ENCODE measurements at regions not wholly inside any gene's neighbourhood (a gene's known extent, or its start where the extent isn't known, plus 50 kb on each side); places are given as distances from the start of the nearest gene placed in this dataset.

DNA sequence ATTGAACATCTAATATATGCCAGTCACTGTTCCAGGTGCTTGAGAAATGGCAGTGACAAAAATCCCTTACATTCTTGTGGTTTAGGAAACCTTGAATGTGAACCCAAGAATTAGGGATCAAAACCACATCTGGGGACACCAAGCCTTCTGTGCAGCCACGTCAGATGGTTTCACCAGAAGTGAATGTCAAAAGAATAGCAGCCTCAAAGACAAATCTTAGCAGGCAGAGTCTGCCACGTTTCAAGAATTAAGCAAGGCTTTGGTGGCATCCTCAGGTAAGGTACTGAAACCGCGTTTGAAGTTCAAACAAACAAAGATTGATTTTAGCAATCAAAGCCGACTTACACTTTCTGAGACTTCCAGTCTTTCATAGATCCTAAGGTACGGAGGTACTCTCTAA lies 225.5 kb upstream of the GNAI1 start:
- no peak overlapping the region for H3K4me3 Mint-ChIP-seq
- peaks cover 3% of the 10 kb centered on the region for H3K9me3 Mint-ChIP-seq
- no peak for DNase-seq
- H3K27me3 Mint-ChIP-seq: no peaks in the 10 kb centered on the region
- no peak overlapping the region for H3K27ac Mint-ChIP-seq
- H3K4me1 Mint-ChIP-seq (ENCODE audit: low read depth): peaks cover 33% of the 10 kb centered on the region
- H3K36me3 Mint-ChIP-seq (ENCODE audit: low read depth): no peaks in the 10 kb centered on the region

DNA sequence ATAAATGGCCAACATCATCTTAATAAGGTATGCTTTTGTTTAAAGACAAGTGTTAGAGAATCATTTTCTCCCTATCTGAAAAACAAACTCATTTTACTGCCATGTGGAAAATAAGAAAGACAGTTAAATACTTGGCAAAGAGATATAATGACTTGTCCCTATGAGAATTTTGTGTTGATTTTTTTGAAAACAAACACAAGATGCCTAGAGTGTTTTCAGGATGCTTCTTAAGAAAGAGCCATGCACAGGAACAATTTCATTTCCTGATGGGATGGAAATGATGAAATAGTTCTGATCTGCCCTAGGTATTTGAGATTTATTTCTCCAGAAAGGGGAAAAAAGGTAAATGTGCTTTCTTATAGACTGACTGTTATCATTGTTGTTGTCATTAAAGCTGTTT lies 237.5 kb upstream of the GNAI1 start:
- Mint-ChIP-seq H3K27ac (no peak overlapping the region), H3K36me3 (ENCODE audit: low read depth) (no peaks in the 10 kb centered on the region), H3K4me3 (no peak overlapping the region), H3K9me3 (peaks cover 10% of the 10 kb centered on the region), H3K4me1 (ENCODE audit: low read depth) (no peaks in the 10 kb centered on the region), H3K27me3 (no peaks in the 10 kb centered on the region)
- no peak for DNase-seq

DNA sequence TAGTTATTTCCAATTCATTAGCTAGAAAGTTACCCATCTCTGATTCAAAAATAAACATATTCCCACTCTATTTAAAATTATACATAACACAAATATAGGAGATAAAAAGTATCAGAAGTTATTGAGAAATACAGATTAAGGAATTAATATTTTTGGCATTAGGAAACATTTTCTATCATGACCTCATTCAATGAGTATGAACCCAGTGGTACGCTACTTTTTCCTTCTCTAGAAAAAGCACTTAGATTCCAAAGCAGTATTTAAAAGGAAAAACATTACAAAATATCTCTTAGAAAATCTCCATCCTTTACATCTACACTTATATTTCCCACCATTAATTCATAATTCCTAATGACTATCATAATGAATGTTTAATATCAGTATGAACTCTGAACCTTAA lies 240.6 kb upstream of the GNAI1 start:
- no peak overlapping the region for H3K4me3 Mint-ChIP-seq
- no peaks in the 10 kb centered on the region for H3K36me3 Mint-ChIP-seq (ENCODE audit: low read depth)
- no peak overlapping the region for H3K27ac Mint-ChIP-seq
- peaks cover 5% of the 10 kb centered on the region for H3K9me3 Mint-ChIP-seq
- H3K27me3 Mint-ChIP-seq: no peaks in the 10 kb centered on the region
- DNase-seq: no peak
- no peaks in the 10 kb centered on the region for H3K4me1 Mint-ChIP-seq (ENCODE audit: low read depth)

DNA sequence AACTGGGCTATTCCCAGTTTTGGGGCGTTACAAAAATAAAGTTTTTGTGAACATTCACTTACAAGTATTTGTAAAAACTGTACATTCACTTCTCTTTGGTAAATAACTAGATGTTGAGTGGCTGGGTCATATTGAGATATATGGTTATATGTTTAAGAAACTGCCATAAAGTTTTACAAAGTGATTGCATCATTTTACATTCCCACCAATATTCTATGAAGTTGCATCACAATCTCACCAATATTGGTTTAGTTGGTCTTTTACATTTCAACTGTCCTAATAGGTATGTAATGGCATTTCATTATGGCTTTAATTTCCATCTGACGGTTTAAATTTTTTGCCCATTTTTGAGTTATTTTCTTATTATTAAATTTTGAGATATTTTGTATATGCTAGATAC lies 251.7 kb upstream of the GNAI1 start:
- no peaks in the 10 kb centered on the region for H3K4me1 Mint-ChIP-seq (ENCODE audit: low read depth)
- no peaks in the 10 kb centered on the region for H3K36me3 Mint-ChIP-seq (ENCODE audit: low read depth)
- no peak overlapping the region for H3K4me3 Mint-ChIP-seq
- H3K27me3 Mint-ChIP-seq: no peaks in the 10 kb centered on the region
- no peaks in the 10 kb centered on the region for H3K9me3 Mint-ChIP-seq
- H3K27ac Mint-ChIP-seq: no peak overlapping the region
- DNase-seq: no peak

DNA sequence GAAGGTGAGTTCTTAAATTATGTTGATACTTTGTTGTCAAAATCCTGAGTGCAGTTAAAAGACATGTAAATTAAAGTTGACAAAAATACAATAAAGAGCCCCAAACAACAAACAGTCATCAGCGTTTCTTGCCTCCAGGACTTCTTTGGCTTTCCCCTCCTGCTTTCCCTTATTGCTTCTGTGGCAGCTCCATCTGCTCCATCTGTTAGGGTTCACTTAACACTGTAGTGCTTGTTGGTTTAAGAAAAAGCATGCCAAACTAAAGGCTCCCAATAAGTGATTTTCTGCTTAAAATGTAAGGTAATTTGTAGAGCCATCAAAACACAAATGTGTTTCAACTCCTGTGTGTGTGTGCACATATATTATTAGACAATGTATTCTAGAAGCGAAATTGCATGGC lies 254.3 kb upstream of the GNAI1 start:
- no peaks in the 10 kb centered on the region for H3K36me3 Mint-ChIP-seq (ENCODE audit: low read depth)
- H3K4me1 Mint-ChIP-seq (ENCODE audit: low read depth): no peaks in the 10 kb centered on the region
- no peak overlapping the region for H3K4me3 Mint-ChIP-seq
- H3K9me3 Mint-ChIP-seq: peaks cover 2% of the 10 kb centered on the region
- H3K27me3 Mint-ChIP-seq: no peaks in the 10 kb centered on the region
- DNase-seq: no peak
- H3K27ac Mint-ChIP-seq: no peak overlapping the region

DNA sequence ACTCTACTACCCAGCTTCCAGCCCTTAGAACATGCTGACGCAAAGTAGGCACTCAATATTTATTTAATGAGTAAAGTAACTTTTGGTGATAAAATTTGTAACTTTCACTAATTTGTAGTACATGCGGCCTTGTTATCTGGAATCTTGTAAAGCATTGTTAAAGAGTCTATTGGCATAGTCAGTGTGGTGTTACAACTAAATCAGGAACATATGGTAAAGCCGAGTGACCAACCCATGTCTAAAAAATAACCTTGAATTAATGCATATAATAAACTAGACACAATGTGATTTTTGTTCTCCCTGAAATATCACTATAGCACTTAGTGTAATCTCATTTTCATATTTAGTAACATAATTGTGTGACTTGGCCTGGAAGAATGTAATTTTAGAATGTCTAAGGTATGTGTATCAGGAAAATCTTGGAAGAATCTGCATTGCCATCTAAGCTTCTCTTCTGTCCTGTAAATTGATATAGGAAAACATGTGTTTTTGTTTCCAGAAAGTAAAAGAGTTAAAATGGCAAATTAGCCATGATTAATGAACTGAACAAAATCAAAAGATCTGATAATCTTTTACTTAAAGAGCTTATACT lies 256.7 kb upstream of the GNAI1 start:
- Mint-ChIP-seq H3K4me3 (no peak overlapping the region), H3K27ac (no peak overlapping the region), H3K9me3 (peaks cover 2% of the 10 kb centered on the region), H3K27me3 (no peaks in the 10 kb centered on the region), H3K36me3 (ENCODE audit: low read depth) (no peaks in the 10 kb centered on the region), H3K4me1 (ENCODE audit: low read depth) (no peaks in the 10 kb centered on the region)
- DNase-seq: no peak

DNA sequence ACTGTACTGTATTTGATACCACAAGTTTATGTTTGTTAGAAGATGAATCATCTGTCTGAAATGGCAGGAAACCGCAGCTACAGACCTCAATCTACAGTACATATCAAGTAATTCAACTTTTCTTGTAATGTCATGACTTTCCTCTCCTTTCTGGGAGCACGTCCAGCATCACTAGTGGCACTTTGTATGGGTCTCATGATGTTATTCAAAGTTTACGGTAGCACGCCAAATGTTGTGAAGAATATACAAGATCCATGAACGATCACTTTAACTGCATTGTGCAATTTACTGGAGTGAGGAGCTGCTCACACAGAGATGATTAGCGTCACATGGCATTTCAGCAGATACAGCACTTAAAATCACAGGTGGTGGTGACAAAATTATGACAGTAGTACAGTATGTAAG lies 257.8 kb upstream of the GNAI1 start:
- Mint-ChIP-seq H3K27me3 (no peaks in the 10 kb centered on the region), H3K4me3 (no peak overlapping the region), H3K27ac (no peak overlapping the region), H3K36me3 (ENCODE audit: low read depth) (no peaks in the 10 kb centered on the region), H3K4me1 (ENCODE audit: low read depth) (no peaks in the 10 kb centered on the region), H3K9me3 (peaks cover 2% of the 10 kb centered on the region)
- no peak for DNase-seq

DNA sequence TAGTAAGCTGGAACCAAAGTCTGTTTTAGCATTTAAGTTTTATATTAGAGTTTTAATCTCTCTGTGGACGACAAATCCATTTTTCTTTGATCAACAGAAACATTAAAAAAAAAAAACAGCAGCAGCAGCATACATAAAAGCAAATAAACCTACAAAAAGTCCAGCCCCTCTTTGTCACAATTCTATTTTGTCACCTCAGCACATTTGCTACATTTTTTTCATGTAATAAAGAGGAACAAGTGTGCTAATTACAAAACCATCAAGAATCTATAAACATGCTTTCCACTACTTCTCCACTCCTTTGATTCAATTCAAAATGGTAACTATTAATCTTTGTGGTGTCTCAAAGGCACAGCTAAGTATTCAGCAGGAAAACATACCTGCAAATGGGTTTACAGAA lies 259.8 kb upstream of the GNAI1 start:
- H3K9me3 Mint-ChIP-seq: peaks cover 2% of the 10 kb centered on the region
- no peaks in the 10 kb centered on the region for H3K27me3 Mint-ChIP-seq
- H3K4me1 Mint-ChIP-seq (ENCODE audit: low read depth): no peaks in the 10 kb centered on the region
- H3K36me3 Mint-ChIP-seq (ENCODE audit: low read depth): no peaks in the 10 kb centered on the region
- H3K4me3 Mint-ChIP-seq: no peak overlapping the region
- DNase-seq: no peak
- H3K27ac Mint-ChIP-seq: no peak overlapping the region

DNA sequence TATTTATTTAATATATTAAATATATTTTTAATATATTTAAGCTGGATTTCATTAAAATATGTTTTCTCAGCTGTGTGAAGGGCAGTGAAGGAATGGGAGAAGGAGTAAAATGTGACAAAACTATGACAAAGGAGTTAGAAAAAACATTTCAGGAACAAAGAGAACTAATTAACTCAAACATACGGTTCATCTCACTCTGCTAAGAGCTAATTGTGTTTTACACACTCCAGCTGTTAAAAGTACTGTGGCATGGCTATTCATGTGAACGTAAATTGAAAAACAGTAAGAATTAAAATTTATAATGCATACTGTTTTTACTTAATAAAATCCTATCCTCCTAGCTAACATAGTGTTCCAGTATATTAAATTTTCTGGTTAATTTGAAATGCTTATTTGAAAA lies 262.5 kb upstream of the GNAI1 start:
- no peak for DNase-seq
- Mint-ChIP-seq H3K27me3 (no peaks in the 10 kb centered on the region), H3K36me3 (ENCODE audit: low read depth) (no peaks in the 10 kb centered on the region), H3K4me1 (ENCODE audit: low read depth) (peaks cover 2% of the 10 kb centered on the region), H3K27ac (no peak overlapping the region), H3K4me3 (no peak overlapping the region), H3K9me3 (peaks cover 2% of the 10 kb centered on the region)

DNA sequence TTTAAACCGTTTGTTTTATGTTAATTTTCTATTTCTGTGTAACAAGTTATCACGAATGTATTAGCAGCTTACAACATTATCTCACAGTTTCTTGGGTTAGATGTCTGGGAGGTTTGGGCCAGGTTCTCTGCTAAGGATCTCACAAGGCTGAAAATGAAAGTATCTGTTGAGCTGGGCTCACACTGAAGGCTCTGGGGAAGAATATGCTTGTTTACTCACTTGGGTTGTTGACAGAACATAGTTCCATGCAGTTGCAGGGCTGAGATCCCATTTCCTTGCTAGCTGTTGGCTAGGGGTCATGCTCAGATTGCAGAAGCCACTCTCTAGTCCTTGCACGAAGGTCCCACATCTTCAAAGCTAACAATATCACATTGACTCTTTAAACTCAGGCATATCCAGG lies 266.6 kb upstream of the GNAI1 start:
- Mint-ChIP-seq H3K36me3 (ENCODE audit: low read depth) (no peaks in the 10 kb centered on the region), H3K27ac (no peak overlapping the region), H3K9me3 (no peaks in the 10 kb centered on the region), H3K4me3 (no peak overlapping the region), H3K27me3 (no peaks in the 10 kb centered on the region), H3K4me1 (ENCODE audit: low read depth) (peaks cover 2% of the 10 kb centered on the region)
- no peak for DNase-seq

DNA sequence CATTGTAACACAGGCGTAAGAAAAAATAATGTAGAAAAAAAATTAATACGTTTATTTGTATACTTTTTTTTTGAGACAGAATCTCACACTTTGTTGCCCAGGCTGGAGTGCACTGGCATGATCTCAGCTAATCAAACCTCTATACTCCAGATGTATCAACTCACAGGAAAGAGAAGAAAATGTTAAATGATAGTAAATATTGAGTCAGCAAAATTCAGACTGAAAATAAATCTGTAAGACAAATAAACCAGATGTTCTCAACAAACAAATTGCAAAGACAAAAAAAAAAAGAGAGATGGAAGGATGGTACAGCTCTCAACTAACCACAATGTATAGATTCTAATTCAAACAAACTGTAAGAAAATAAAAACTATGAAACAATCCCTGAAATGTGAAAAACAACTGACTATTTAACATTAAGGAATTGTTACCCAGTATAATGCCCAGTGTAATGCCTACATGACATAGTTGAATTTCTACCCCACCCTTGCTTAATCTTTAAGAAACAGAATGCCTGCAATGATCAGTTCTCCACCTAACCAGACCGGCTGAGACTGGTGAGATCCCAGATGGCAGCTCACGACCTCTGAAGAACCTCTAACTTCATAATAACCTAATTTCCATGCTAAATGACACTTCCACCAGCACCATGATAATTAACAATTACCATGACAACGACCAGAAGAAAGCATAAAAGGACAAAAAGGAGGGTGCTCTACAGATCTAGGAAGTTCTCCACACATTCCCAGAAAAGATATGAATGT lies 272.0 kb upstream of the GNAI1 start:
- H3K4me1 Mint-ChIP-seq (ENCODE audit: low read depth): no peaks in the 10 kb centered on the region
- no peak overlapping the region for H3K4me3 Mint-ChIP-seq
- H3K36me3 Mint-ChIP-seq (ENCODE audit: low read depth): no peaks in the 10 kb centered on the region
- no peak overlapping the region for H3K27ac Mint-ChIP-seq
- DNase-seq: no peak
- H3K9me3 Mint-ChIP-seq: peaks cover 3% of the 10 kb centered on the region
- no peaks in the 10 kb centered on the region for H3K27me3 Mint-ChIP-seq

DNA sequence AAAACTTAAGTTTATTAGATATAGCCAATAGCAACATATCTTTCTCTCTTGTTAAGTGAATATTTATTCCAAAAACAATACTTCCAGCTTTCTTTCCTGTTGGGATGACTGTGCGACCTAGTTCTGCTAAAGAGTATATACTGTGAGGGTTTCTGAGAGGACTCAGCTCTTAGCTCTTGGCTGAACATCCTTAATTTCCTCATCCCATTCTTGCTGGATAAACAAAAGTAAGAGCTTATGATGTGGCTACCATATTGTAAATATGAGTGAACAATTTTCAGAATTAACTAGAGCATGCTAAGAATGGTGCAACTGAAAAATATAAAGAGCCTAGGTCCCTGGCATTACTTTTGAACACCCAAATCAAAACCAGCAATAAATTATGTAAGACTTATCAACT lies 279.5 kb upstream of the GNAI1 start:
- no peaks in the 10 kb centered on the region for H3K27me3 Mint-ChIP-seq
- no peak for DNase-seq

DNA sequence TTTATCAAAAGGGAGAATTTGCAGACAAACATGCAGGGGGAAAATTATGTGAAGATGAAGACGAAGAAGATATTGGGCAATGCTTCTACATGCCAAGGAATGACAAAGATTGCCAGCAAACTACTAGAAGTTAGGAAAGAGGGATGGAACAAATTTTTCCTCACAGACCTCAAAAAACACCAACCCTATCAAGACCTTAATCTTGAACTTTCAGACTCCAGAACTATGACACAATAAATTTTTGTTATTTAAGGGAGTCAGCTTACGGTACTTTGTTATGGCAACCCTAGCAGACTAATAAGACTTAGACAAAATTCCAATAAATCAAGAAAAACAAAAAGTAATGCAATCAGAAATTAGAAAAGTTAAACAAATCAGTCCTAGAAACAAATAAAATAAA lies 280.0 kb upstream of the GNAI1 start:
- H3K9me3 Mint-ChIP-seq: peaks cover 7% of the 10 kb centered on the region
- H3K27me3 Mint-ChIP-seq: no peaks in the 10 kb centered on the region
- no peak overlapping the region for H3K4me3 Mint-ChIP-seq
- no peaks in the 10 kb centered on the region for H3K4me1 Mint-ChIP-seq (ENCODE audit: low read depth)
- DNase-seq: no peak
- no peaks in the 10 kb centered on the region for H3K36me3 Mint-ChIP-seq (ENCODE audit: low read depth)
- H3K27ac Mint-ChIP-seq: no peak overlapping the region

More for the DNA sequence above, 279.5 kb upstream of the GNAI1 start:
- Mint-ChIP-seq H3K4me3 (no peak overlapping the region), H3K36me3 (ENCODE audit: low read depth) (no peaks in the 10 kb centered on the region), H3K27ac (no peak overlapping the region), H3K9me3 (peaks cover 7% of the 10 kb centered on the region), H3K4me1 (ENCODE audit: low read depth) (no peaks in the 10 kb centered on the region)

DNA sequence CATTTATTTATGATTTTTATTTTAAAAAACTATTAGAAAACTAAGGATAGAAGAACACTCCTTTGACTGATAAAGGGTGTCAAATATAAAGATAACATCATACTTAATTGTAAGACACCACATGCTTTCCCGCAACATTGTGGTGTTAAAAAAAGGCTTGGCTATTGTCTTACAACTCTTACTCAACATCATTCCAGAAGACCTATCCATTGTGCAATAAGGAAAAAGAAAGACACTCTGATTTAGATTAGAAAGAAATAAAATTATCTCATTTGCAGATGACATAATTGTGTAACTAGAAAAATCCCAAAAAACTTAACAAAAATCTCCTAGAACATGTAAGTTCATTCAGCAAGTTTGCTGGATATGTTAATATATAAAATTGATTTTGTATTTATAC lies 296.7 kb upstream of the GNAI1 start:
- Mint-ChIP-seq H3K4me3 (no peak overlapping the region), H3K36me3 (ENCODE audit: low read depth) (no peaks in the 10 kb centered on the region), H3K27ac (no peak overlapping the region), H3K4me1 (ENCODE audit: low read depth) (no peaks in the 10 kb centered on the region), H3K9me3 (peaks cover 6% of the 10 kb centered on the region), H3K27me3 (no peaks in the 10 kb centered on the region)
- DNase-seq: no peak

DNA sequence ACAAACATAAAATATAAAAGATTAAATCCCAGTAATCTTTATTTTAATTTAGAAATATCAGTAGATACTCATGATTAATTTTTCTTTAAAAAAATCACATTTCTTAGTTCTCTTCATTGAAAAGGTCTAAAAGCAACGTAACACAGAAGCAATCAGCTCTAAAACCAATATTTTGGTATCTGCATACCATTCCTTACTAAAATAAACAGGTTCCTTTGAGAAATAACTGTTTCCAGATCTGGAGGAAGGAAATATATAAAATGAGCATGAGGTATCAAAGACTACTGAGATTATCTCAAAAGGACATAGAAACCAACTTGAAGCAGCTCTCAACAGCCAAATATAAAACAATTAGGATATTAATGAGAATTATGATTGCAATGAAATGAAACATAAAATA lies 301.0 kb upstream of the GNAI1 start:
- no peaks in the 10 kb centered on the region for H3K36me3 Mint-ChIP-seq (ENCODE audit: low read depth)
- peaks cover 5% of the 10 kb centered on the region for H3K9me3 Mint-ChIP-seq
- no peak for DNase-seq
- H3K27ac Mint-ChIP-seq: no peak overlapping the region
- no peaks in the 10 kb centered on the region for H3K4me1 Mint-ChIP-seq (ENCODE audit: low read depth)
- H3K27me3 Mint-ChIP-seq: no peaks in the 10 kb centered on the region
- H3K4me3 Mint-ChIP-seq: no peak overlapping the region

DNA sequence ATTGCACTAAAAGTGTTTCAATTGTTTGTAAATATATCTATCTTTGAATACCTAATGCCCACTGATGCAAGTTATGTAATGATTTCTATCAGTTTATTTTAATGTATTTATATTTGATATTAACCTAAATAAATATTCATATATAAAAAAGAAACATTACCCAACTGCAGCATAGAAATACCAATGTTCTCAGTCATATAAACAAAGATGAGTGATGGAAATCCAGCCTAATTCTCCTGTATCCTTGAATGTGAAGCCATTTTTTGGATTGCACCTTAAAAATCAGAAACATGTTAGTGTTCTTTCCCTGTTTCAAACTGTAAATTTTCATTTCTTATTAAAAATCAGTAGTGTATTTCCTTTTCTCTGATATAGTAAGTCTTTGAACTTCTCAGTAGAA lies 305.8 kb upstream of the GNAI1 start:
- no peak for DNase-seq

More for the DNA sequence above, 305.8 kb upstream of the GNAI1 start:
- H3K36me3 Mint-ChIP-seq (ENCODE audit: low read depth): no peaks in the 10 kb centered on the region
- no peak overlapping the region for H3K27ac Mint-ChIP-seq
- H3K4me1 Mint-ChIP-seq (ENCODE audit: low read depth): no peaks in the 10 kb centered on the region
- H3K4me3 Mint-ChIP-seq: no peak overlapping the region
- no peaks in the 10 kb centered on the region for H3K27me3 Mint-ChIP-seq
- H3K9me3 Mint-ChIP-seq: no peaks in the 10 kb centered on the region

Measured in activated T-cell treated with anti-CD3 and anti-CD28 coated beads, Interleukin-2, amount 50 U/mL, for 24 hours (primary cell).